22Rv1 (cell line): ENCODE measurements at regions not wholly inside any gene's neighbourhood (a gene's known extent, or its start where the extent isn't known, plus 50 kb on each side); places are given as distances from the start of the nearest gene placed in this dataset.
"Not testable (repeated sequence)": the region's sequence is repeated elsewhere in the genome, so short reads cannot be mapped to it uniquely, and the experiment has no call there.

Source experiments
- H3K27ac ChIP-seq: fragments of 450-650 bp; 2 replicates; pipeline ENCODE4 v1.5.1; 2017
- ZFX ChIP-seq: fragments of 450-650 bp; IDR thresholded peaks from 2 replicates; pipeline ENCODE4 v1.6.1; 2017; ENCODE audit warnings: antibody characterized with exemption, borderline replicate concordance
- TF ChIP-seq, protein P1 (sequence below): fragments of 450-650 bp; IDR thresholded peaks from 2 replicates; pipeline ENCODE4 v1.5.1; 2017; ENCODE audit warnings: mild to moderate bottlenecking

DNA sequence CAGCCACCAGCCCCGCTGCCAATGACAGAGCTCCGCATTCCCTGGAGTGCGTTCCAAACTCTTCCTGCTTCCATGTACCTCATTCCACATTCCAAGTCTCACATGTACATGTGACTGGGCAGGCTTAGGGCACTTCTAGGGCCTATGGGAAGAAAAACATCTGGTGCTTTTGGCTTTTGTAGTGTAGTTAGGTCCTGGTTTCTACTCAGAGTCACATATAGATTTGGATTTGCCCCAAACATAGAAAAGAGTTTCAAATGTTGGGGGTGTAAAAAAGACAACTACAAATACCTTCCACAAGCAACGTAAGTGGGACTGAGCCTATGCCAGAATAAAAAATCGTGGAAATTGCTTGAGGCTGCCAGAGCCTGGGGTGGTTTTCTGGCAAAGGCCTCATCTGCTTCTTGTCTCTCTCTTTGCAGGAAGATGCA lies 84.1 kb downstream of the ZNF467 start:
- no peak for TF ChIP-seq ZFX
- TF ChIP-seq, protein P1, sequence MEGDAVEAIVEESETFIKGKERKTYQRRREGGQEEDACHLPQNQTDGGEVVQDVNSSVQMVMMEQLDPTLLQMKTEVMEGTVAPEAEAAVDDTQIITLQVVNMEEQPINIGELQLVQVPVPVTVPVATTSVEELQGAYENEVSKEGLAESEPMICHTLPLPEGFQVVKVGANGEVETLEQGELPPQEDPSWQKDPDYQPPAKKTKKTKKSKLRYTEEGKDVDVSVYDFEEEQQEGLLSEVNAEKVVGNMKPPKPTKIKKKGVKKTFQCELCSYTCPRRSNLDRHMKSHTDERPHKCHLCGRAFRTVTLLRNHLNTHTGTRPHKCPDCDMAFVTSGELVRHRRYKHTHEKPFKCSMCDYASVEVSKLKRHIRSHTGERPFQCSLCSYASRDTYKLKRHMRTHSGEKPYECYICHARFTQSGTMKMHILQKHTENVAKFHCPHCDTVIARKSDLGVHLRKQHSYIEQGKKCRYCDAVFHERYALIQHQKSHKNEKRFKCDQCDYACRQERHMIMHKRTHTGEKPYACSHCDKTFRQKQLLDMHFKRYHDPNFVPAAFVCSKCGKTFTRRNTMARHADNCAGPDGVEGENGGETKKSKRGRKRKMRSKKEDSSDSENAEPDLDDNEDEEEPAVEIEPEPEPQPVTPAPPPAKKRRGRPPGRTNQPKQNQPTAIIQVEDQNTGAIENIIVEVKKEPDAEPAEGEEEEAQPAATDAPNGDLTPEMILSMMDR: no peak
- no peak overlapping the region for H3K27ac ChIP-seq

DNA sequence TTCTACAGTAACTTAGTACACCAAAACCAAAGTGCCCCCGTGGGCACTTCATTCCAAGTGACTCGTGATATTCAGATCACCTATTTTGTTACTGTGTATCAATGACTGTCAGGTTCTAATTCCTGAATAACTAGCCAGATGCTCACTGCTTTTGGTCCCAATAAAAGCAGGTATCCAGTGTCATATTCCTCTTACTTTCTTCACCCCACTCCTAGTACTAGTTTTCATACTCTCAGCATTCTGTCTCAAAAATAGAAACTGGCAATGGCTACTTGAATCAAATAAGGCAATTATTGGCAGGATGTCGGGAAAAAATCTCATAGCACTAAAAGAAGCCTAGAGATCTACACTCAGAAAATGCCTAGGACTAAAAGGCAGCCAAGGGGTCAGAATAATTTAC lies 84.6 kb downstream of the ZNF467 start:
- TF ChIP-seq, protein P1: no peak
- TF ChIP-seq ZFX: no peak
- no peak overlapping the region for H3K27ac ChIP-seq

DNA sequence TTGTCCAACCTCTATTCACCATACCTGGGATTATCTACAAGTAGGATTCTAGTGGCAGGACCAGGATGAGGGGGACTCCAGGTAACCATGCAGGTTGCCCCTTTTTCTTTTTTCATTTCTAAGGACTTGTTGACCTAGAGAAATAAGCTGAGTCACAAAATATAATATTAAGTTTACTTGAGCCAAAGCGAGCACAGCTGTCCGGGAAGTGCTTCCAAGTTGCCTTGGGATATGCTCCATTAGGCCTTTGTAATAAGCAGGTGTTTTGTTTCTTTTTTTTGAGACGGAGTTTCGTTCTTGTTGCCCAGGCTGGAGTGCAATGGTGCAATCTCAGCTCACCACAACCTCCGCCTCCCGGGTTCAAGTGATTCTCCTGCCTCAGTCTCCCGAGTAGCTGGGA lies 85.6 kb downstream of the ZNF467 start:
- not testable (repeated sequence) for H3K27ac ChIP-seq

DNA sequence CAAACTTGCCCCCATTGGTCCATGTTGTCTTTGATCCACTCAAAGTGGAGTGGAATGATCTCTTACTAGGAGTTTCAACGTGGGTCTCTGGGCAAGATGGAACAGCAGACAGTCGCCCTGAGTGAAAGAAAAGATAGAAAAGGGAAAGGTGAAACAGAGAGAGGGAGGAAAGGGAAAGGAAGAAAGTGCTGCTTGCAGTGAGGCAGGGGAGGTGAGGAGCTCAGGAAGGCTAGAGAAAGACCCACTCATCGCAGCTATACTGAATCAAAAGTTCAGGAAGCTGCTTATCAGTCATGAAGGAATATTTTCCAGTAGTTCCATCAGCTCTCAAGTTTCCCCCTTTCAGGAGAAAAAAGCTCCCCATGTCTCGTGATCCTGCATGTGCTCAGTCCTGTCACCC lies 86.9 kb downstream of the ZNF467 start:
- H3K27ac ChIP-seq: no peak overlapping the region
- TF ChIP-seq, protein P1: no peak
- no peak for TF ChIP-seq ZFX

DNA sequence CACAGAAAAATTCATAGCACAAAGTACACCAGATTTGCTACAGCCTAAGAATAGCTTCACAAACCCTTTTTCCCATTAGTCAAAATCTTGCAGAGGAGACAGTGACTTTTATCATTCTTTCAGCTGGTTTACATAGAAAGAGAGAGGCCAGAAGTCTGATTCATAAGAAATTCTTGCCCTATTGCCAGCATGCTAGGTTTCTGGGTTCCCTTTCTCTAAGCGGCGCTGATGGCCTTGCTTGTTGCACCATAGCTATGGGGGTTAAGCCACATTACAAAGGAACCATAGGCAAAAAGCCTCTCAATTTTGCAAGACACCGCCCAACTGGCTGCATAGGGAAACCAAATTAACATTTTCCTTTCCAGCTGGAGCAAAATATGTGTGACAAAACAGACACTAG lies 87.4 kb downstream of the ZNF467 start:
- H3K27ac ChIP-seq: no peak overlapping the region
- no peak for TF ChIP-seq ZFX
- TF ChIP-seq, protein P1: no peak

DNA sequence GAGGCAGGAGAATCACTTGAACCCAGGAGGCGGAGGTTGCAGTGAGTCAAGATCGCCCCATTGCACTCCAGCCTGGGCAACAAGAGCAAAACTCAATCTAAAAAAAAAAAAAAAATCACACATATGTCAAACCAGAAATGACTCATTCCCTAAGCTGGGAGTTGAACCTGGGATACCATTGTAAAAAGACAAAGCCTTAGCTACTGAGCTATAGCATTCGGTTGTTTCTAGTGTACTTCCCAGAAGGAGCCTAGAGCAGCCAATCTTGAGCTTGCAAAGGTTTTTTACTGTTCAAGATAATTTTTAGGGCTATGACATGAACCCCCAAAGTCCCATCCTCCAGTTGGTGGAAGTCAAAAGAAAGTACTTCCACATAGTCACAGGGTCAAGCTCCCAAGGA lies 87.9 kb downstream of the ZNF467 start:
- H3K27ac ChIP-seq: no peak overlapping the region
- TF ChIP-seq, protein P1: no peak
- no peak for TF ChIP-seq ZFX

DNA sequence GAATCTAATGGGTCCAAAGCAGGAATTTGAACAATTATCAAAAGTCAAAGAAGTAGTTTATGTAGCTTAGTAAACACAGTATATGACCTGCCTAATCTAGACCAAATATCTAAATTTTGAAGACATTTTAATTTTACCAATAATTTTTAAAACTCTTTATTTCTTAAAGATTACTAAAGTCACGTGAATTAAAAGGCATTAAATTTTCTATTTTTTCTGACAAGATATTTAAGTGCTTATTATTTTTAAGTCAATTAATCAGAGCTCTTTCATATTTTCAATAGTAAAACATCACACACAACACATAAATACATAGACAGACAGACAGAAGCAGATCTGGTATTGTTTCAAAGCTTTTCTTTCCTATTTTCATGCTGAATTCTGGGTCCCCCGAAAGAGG lies 89.5 kb downstream of the ZNF467 start:
- TF ChIP-seq ZFX: no peak
- TF ChIP-seq, protein P1: no peak
- H3K27ac ChIP-seq: no peak overlapping the region

DNA sequence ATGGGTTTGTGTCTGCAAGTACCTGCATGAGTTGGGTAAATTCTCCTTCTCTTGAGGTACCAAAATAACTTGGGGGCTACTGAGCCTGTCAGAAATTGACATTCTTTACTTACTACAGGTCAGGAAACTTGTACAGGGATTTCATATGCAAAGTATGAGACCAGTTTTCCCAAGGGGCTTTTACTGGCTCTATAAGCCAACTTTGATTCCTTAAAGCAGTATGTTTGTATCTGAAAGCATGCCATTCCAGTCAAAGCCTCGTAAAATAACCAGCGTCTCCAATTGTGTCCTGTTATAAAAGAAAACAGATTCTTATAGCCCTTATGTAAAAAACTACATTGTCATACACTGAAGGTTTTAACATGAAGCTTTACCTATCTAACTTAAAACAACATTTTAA lies 90.2 kb downstream of the ZNF467 start:
- no peak overlapping the region for H3K27ac ChIP-seq
- TF ChIP-seq, protein P1: no peak
- TF ChIP-seq ZFX: no peak
